ENCODE measurements at regions not wholly inside any gene's neighbourhood (a gene's known extent, or its start where the extent isn't known, plus 50 kb on each side); places are given as distances from the start of the nearest gene placed in this dataset.
A peak's percentile ranks its signal among the peaks of the same experiment; 100 is the strongest.
"Not testable (repeated sequence)": the region's sequence is repeated elsewhere in the genome, so short reads cannot be mapped to it uniquely, and the experiment has no call there.

- no peak for DNase-seq (ENCODE audit: low spot score)
These were observed 304.9 kb upstream of the POU1F1 start for GRCh38 chr3:87581240-87581639.

- no peak for DNase-seq (ENCODE audit: low spot score)
These were observed 300.4 kb upstream of the POU1F1 start for GRCh38 chr3:87576752-87577151.

- DNase-seq (ENCODE audit: low spot score), result no peak
These were observed 299.2 kb upstream of the POU1F1 start for GRCh38 chr3:87575550-87575949.

- no peak for DNase-seq (ENCODE audit: low spot score)
These were observed 291.9 kb upstream of the POU1F1 start for GRCh38 chr3:87568331-87568730.

GRCh38 chr3:87564438-87564837, 288.1 kb upstream of the POU1F1 start:
- no peak for DNase-seq (ENCODE audit: low spot score)

- DNase-seq (ENCODE audit: low spot score), result no peak
These were observed 287.3 kb upstream of the POU1F1 start for GRCh38 chr3:87563712-87564111.

GRCh38 chr3:87558492-87558891, 282.1 kb upstream of the POU1F1 start:
- no peak for DNase-seq (ENCODE audit: low spot score)

GRCh38 chr3:87555290-87555689, 278.9 kb upstream of the POU1F1 start:
- no peak for DNase-seq (ENCODE audit: low spot score)

GRCh38 chr3:87553058-87553457, 276.7 kb upstream of the POU1F1 start:
- DNase-seq (ENCODE audit: low spot score), result no peak

GRCh38 chr3:87550892-87551291, 274.5 kb upstream of the POU1F1 start:
- no peak for DNase-seq (ENCODE audit: low spot score)

GRCh38 chr3:87549208-87549607, 272.8 kb upstream of the POU1F1 start:
- DNase-seq (ENCODE audit: low spot score), result no peak

- no peak for DNase-seq (ENCODE audit: low spot score)
These were observed 271.9 kb upstream of the POU1F1 start for GRCh38 chr3:87548271-87548670.

- DNase-seq (ENCODE audit: low spot score), result no peak
These were observed 269.8 kb upstream of the POU1F1 start for GRCh38 chr3:87546216-87546615.

- not testable (repeated sequence) for DNase-seq (ENCODE audit: low spot score)
These were observed 267.0 kb upstream of the POU1F1 start for GRCh38 chr3:87543408-87543807.

- DNase-seq (ENCODE audit: low spot score), result no peak
These were observed 265.3 kb upstream of the POU1F1 start for GRCh38 chr3:87541723-87542122.

- not testable (repeated sequence) for DNase-seq (ENCODE audit: low spot score)
These were observed 262.3 kb upstream of the POU1F1 start for GRCh38 chr3:87538722-87539121.

GRCh38 chr3:87509401-87509800, 233.0 kb upstream of the POU1F1 start:
- no peak for DNase-seq (ENCODE audit: low spot score)

GRCh38 chr3:87508921-87509320, 232.5 kb upstream of the POU1F1 start:
- DNase-seq (ENCODE audit: low spot score), result no peak

GRCh38 chr3:87507753-87508152, 231.4 kb upstream of the POU1F1 start:
- DNase-seq (ENCODE audit: low spot score), result no peak

GRCh38 chr3:87503900-87504498, 227.6 kb upstream of the POU1F1 start:
- DNase-seq (ENCODE audit: low spot score), result peak; percentile 67

- DNase-seq (ENCODE audit: low spot score), result no peak
These were observed 224.7 kb upstream of the POU1F1 start for GRCh38 chr3:87501076-87501475.

GRCh38 chr3:87498358-87499080, 222.1 kb upstream of the POU1F1 start:
- no peak for DNase-seq (ENCODE audit: low spot score)

- DNase-seq (ENCODE audit: low spot score), result no peak
These were observed 219.6 kb upstream of the POU1F1 start for GRCh38 chr3:87495938-87496337.

GRCh38 chr3:87494264-87494663, 217.9 kb upstream of the POU1F1 start:
- no peak for DNase-seq (ENCODE audit: low spot score)
